ENCODE measurements at regions not wholly inside any gene's neighbourhood (a gene's known extent, or its start where the extent isn't known, plus 50 kb on each side); places are given as distances from the start of the nearest gene placed in this dataset.
"Not testable (repeated sequence)": the region's sequence is repeated elsewhere in the genome, so short reads cannot be mapped to it uniquely, and the experiment has no call there.

GRCh38 chr16:87156195-87156594, 161.0 kb downstream of the C16orf95 start:
- no peak for DNase-seq (ENCODE audit: low spot score)

DNA sequence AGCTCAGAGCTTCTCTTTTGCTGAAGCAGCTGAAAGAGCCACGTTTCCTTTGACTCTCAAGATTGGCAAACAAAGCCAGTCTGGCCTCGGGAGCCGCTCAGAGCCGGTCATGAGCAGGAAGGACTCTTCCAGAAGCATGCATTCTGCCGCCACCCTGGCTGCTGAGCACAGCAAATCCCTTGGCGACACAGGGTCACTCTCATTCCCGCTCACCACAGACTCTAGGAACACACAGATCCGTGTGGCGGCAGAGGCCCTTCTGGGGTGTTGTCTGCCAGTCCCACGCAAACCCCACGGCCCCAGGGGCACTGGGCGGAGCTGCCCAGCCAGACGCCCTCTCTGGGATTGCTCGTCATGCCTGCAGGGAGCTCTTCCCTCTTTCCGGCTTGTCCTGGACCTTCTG, 157.0 kb downstream of the C16orf95 start:
- no peak for DNase-seq (ENCODE audit: low spot score)

- DNase-seq (ENCODE audit: low spot score) = no peak
Measured at GRCh38 chr16:87160701-87161337, 156.4 kb downstream of the C16orf95 start.

DNA sequence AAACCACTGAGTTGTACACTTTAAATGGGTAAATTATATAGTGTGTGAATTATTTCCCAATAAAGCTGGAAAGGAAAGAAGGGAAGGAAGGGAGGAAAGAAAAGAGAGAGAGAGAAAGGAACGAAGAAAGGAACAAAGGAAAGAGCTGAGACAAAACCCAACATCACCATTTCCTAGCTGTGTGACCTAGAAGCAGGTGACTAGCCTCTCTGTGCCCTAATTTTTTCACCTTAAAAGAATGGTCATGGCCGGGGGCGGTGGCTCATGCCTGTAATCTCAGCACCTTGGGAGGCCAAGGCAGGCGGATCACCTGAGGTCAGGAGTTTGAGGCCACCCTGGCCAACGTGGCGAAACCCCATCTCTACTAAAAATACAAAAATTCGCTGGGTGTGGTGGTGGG, 155.8 kb downstream of the C16orf95 start:
- not testable (repeated sequence) for DNase-seq (ENCODE audit: low spot score)

DNA sequence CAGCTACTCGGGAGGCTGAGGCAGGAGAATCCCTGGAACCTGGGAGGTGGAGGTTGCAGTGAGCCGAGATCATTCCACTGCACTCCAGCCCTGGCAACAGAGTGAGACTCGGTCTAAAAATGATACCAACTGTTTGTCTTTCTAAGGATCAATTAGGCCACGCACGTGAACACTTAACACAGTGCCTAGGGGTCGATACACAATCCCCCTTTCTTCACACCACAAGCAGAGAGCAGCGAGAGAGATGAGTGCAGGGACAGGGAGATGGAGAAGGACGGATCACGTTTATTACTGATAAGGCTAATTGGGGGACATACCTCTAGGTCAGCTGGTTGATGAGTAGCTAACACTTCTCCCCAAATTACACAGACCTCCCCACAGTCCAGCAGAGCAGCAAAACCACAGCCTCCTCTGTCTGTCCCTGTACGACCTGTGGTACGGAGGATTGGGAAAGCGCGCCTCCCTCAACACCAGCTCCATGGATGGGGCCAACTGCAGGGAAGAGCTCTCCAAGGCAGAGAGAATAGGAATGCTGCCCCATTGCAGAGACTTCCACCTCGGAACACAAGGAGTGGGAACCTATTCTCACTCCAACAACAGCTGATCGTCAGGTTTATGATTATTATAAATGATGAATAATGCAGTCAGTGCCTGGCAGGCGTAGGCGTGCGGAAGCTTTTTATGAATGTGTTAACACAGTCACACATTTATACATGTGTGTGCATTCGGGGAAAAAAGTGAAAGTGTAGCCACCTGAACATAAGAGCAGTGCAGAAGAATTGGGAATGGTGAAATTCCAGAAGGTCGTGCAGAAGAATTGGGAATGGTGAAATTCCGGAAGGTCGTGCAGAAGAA, 155.1 kb downstream of the C16orf95 start:
- DNase-seq (ENCODE audit: low spot score) = no peak

DNA sequence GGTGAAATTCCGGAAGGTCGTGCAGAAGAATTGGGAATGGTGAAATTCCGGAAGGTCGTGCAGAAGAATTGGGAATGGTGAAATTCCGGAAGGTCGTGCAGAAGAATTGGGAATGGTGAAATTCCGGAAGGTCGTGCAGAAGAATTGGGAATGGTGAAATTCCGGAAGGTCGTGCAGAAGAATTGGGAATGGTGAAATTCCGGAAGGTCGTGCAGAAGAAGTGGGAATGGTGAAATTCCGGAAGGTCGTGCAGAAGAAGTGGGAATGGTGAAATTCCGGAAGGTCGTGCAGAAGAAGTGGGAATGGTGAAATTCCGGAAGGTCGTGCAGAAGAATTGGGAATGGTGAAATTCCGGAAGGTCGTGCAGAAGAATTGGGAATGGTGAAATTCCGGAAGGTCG, 154.4 kb downstream of the C16orf95 start:
- DNase-seq (ENCODE audit: low spot score) = not testable (repeated sequence)

DNA sequence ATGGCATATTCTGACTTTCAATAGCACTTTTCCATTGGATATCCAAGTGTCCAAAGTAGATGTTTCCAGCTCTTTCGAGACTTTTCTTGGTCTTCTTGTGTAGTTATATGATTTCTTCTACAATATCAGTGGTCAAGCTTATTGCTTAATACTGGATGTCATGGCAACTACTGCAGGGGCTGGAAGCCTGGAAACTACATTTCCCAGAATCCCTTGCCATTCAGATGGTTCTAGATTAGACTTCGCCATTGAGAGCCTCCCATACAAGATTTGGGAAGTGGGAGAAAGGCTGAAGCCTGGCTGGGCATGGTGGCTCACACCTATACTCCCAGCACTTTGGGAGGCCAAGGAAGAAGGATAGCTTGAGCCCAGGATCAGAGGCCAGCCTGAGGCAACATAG, 153.6 kb downstream of the C16orf95 start:
- DNase-seq (ENCODE audit: low spot score) = no peak

- DNase-seq (ENCODE audit: low spot score) = no peak
Measured at GRCh38 chr16:87165151-87165550, 152.0 kb downstream of the C16orf95 start.

- no peak for DNase-seq (ENCODE audit: low spot score)
Measured at GRCh38 chr16:87165885-87166284, 151.3 kb downstream of the C16orf95 start.

- no peak for DNase-seq (ENCODE audit: low spot score)
Measured at GRCh38 chr16:87166321-87166720, 150.9 kb downstream of the C16orf95 start.

DNA sequence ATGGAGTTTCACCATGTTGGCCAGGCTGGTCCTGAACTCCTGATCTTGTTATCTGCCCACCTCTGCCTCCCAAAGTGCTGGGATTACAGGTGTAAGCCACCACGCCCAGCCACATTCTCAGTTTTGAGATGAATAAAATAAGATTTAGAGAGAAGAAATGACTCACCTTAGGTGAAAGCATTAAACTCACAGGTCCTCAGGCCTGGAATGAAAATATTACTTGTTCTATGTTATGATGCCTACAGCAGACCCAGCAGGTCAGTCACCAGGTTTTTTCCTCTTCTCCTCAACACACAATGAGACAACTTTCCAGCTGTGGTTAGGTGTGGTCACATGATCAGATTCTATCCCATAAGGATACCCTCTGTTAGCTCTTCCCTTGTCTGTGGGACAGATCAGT, 150.3 kb downstream of the C16orf95 start:
- DNase-seq (ENCODE audit: low spot score) = no peak

GRCh38 chr16:87169509-87169995, 147.6 kb downstream of the C16orf95 start:
- DNase-seq (ENCODE audit: low spot score) = no peak

- DNase-seq (ENCODE audit: low spot score) = no peak
Measured at GRCh38 chr16:87170310-87170709, 146.9 kb downstream of the C16orf95 start.

DNA sequence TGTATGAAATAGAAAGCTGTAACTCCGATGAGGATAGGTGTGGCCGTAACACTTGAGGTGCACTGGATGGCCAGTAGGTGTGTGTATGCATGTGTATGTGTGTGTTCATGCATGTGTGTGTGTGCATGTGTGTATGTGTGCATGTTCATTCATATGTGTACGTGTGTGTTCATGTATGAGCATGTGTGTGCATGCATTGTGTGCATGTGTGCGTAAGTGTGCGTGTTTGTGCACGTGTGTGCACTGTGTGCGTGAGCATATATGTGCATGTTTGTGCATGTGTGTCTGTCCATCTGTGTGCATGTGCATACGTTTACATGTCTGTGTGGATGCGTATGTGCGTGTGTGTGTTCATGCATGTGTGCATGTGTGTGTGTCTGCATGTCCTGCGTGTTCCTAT, 145.5 kb downstream of the C16orf95 start:
- no peak for DNase-seq (ENCODE audit: low spot score)

DNA sequence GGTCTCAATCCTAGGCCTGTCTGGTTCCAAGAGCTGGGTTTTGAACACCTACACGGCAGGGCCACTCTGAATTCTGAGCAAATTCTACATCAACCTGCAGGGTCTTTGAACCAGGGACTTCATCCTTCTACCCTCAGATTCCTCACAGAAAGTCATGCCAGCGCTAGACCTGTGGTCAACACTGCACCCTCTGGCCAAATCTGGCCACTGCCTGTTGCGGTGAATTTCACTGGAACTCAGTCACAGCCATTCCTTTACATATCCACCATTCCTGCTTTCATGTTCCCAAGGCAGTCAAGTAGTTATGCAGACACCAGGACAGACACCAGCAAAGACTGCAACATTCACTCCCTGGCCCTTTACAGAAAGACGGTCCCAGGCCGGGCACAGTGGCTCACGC, 144.6 kb downstream of the C16orf95 start:
- no peak for DNase-seq (ENCODE audit: low spot score)

GRCh38 chr16:87173294-87173893, 143.8 kb downstream of the C16orf95 start:
- DNase-seq (ENCODE audit: low spot score) = no peak

- no peak for DNase-seq (ENCODE audit: low spot score)
Measured at GRCh38 chr16:87174061-87174460, 143.1 kb downstream of the C16orf95 start.

DNA sequence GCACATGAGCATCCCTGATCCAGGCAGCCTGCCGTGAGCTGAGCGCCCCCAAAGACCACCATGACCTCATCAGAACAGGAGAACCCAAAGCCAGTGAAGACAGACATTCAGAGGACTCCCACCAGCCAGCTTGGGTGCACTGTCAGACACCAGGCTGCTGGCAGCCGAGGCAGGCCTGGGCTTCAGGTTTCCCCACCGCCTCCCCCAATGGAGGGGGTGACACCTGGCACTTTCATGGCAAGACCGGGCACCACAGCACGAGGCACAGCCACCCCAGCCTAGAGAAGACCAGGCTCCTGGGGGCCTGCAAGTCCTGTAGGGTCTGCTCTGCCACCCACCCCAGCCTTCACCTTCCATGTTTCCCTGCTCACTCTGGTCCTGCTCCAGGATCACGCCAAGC, 140.5 kb downstream of the C16orf95 start:
- no peak for DNase-seq (ENCODE audit: low spot score)

GRCh38 chr16:87177673-87178072, 139.5 kb downstream of the C16orf95 start:
- no peak for DNase-seq (ENCODE audit: low spot score)

- no peak for DNase-seq (ENCODE audit: low spot score)
Measured at GRCh38 chr16:87178177-87178863, 138.9 kb downstream of the C16orf95 start.

GRCh38 chr16:87178977-87179376, 138.2 kb downstream of the C16orf95 start:
- no peak for DNase-seq (ENCODE audit: low spot score)

DNA sequence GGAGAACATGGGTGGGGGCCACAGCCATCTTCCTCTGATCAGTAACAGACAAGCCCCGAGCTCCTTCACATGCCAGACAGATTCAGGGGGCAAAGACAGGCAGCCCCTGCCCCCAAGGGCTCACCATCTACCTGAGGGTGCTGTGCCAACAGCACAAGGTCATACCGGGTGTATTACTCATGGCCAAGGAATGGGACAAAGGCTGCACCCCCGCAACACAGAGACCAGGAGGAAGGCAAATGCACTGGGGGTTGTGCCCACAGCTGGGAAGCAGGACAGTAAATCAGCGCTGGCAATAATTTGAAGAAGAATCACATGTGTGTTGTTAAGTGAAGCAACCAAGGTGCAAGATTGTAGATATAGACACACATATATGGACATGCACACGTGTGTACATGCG, 137.1 kb downstream of the C16orf95 start:
- DNase-seq (ENCODE audit: low spot score) = no peak
